Activated T-helper 1 cell treated with Interleukin-2 at 50 U/mL for 16 hours (primary cell): ENCODE measurements at regions not wholly inside any gene's neighbourhood (a gene's known extent, or its start where the extent isn't known, plus 50 kb on each side); places are given as distances from the start of the nearest gene placed in this dataset.
"Not testable (repeated sequence)": the region's sequence is repeated elsewhere in the genome, so short reads cannot be mapped to it uniquely, and the experiment has no call there.

Experiments
- DNase-seq: peaks from one replicate; pipeline ENCODE4 v3.0.0-alpha.2; 2020; ENCODE audit warnings: low read depth

DNA sequence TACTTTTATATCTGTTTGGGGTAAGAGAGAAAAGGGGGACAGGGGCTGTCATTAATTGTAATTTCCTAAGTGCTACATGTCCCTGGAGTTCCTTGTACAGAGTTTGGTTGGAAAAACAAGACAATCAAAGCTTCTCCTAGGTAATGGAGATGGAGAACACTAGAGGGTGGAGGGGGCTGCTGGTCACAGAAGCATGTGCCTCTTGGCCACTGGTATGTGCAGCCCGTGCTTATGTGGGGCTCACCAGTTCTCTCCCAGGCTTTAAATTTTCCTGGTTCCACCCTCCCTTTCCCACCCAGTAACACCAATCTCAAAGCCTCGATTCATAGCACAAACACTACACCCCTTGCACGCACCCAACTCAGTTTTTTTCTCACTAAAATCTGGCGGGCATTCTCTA is 165.6 kb downstream of the SAMD5 start:
- no peak for DNase-seq

DNA sequence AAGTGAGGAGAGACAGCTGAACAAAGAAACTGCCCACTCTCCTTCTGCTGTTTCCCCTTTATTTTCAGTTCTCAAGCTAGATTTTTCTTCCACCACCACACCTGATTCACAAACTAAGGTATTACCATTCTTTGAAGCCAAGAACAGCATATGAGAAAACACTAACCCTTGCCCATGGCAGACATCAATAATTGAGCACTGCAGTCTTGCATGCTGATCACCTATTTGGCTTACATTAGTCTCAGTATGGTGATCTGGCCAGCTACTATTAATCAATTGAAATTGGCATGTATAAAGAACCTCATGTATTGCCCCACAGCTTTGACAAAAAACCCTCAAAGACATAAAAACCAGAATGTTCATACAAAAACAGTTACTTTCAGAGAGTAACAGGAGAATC is 166.3 kb downstream of the SAMD5 start:
- no peak for DNase-seq

DNA sequence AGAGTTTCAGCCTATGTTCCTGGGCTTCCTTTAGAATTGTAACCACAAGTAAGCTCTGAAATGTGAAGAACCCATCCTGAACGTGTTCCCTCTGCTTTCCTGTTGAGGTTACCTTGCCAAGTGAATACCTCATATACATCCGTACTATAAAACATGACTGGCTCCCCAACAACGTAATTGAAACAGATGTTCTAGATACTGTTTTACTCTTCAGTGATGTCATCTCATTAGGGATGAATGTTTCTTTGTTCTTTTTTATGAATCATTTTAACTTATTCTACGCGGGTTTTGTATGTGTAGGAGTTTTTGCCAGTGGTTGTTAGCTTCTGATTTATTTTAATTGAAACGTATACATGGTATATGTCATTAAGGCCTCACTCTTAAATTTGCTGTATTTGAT is 166.8 kb downstream of the SAMD5 start:
- DNase-seq = no peak

DNA sequence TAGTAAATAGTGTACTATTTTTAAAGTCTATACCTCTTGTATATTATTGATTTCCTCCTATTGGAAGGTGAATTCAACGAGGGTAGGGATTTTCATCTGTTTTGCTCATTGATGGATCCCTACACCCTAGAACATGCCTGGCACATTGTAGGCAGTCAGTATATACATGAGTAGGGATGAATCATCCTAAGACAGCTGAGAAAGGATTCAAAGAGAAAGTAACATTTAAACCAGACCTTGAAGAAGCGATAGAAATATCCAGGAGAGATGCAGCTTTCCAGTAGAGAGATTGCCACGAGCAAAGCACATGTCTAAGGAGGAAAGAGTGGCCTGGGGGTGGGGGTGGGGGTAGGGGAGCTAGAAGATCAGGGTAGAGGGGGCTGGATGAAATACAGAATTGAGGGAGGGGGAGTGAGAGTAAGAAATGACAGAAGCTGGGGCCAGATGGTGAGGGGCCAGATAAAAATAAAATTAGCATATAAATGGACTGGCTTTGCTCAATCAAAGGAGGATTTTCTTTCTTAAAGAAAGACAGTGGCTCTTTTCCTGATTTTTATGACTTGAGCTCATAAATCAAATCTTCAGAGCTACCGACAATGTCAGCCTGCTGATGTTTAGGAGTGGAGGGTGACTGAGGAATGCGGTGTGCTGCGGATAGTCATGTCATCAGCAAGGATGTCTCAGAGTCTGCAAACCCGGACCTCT is 168.2 kb downstream of the SAMD5 start:
- DNase-seq = no peak

DNA sequence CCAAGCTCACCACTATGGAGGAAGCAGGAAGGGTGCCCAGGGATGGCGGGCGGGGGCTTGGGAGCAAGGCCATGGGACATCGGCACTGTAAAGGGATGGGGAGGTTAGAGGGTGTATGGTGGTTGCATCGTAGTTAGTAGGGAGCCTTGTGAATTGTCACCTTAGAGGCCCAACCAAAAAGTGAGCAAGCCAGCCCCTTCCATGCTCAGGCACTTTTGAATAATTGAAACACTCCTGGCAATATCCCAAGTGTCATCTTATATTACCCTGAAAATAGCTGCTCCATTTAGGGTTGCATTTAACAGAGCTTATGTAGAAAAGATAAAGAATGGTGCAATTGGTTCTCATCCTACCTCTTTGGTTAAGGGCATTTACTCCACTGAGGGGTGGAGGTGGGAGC is 169.2 kb downstream of the SAMD5 start:
- no peak for DNase-seq

DNA sequence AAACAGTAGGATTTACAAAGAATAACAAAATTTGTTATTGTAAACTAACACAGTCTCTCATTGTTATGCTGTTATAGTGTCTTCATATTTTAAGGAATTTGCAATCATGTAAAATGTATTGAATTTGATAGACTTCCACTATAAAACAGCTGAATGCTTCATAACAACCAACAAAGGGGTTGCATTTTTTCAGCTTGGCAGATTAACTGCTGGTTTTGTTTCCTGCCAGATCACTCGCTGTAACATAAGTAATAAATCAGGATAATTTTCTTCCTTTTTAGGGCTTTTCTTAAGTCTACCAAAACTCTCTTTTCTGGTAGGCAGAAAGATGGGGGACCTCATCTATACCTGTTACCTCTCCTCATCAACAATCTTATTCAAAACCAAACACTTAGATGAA is 169.8 kb downstream of the SAMD5 start:
- DNase-seq = no peak

DNA sequence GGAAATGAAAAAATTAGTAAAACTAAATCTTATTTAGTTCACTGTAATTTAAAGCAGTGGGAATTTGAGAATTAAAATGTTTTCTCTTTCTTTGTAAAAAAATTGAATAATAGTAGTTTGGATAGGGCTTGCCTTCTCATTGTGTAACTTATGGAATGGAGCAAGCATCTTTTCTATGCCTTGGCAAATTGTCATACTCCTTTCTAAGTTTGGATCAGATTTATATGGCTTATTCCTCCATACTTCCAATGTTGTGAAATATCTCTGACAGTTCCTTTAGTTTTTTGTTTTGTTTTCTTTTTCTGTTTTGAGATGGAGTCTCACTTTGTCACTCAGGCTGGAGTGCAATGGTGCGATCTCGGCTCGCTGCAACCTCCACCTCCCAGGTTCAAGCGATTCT is 176.4 kb downstream of the SAMD5 start:
- DNase-seq = no peak

DNA sequence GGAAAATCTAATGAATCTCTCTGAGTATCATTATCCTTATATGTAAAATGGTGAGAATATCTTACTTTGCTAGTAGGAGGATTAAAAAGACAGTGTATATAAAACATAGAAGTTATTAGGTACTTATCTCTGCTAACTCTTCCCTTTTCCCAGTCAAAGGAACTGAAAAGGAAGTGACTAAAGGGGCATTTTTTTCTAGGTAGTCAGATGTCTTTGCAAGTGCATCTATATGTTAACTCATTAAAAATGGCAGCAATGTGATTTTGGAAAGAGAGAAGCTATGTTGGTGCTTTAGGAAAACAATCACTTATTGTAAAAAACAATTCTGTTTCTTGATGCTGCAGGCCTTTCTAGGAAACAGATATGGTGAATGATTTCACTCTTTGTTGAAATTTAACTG is 180.9 kb downstream of the SAMD5 start:
- no peak for DNase-seq

DNA sequence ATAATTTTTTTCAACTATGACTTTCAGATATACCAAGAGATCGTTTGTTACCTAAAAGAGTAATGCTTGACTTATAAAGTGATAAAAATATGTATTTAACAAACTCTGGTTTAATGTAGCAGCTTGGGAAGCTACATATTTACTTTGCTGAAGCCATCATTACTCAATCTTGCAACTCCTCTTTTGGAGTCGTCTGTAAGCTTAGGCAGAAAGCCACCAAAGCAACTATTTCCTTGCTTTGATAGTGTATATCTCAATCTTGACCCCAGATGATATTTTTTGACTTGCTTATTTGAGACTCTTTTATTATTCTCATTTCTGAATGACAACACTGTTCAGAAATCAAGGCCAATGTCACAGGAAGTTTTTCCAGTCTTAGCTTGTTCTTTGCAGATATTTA is 183.0 kb downstream of the SAMD5 start:
- DNase-seq = no peak

DNA sequence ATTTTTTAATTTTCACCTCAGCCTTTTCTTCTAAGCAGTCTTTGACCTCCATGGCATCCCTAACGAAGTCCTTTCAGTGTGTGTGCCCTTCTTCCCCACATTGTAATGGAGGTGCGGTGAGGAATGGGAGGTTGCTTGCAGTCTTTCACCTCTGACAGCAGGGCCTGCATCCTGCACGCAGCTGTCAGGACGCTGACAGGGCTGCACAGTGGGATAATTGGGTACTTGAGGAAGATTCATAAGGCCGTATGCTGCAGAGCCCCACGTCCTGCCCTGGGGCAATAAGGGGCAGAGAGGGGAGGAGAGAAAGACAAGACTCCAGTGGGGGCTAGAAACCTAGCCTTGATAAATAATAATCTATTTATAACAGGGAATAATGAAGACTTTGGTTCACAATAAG is 184.7 kb downstream of the SAMD5 start:
- DNase-seq = no peak

DNA sequence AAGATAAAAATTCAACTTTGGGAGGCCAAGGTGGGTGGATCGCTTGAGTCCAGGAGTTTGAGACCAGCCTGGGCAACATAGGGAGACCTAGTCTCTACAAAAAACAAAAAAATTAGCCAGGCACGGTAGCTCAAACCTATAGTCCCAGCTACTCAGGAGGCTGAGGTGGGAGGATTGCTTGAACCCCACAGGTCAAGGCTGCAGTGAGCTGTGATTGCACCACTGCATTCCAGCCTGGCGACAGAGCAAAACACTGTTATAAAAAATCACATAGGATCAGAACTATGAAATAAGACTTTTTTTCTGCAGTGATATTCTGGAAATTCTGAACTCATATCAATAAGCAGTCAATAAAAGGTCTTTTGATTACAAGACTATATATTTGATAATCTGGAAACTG is 186.1 kb downstream of the SAMD5 start:
- DNase-seq = not testable (repeated sequence)

DNA sequence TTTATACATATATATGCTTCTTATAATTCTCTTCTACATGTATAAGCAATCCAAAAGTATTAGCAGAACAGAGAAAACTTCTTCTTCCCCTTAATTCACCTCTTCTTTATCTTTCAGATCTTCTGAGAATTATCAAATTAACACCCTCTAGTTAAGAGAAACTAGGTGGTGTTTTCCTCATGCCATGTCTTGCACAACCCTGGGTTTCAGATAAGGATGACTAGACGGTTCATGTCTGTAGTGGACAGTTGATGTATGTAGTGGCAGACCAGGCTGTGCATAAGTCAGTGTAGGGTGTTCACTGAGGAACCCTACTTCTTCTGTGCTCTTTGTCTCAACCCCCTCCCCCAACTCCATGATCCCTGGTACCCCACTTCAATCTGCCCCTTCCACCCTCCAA is 187.3 kb downstream of the SAMD5 start:
- no peak for DNase-seq

DNA sequence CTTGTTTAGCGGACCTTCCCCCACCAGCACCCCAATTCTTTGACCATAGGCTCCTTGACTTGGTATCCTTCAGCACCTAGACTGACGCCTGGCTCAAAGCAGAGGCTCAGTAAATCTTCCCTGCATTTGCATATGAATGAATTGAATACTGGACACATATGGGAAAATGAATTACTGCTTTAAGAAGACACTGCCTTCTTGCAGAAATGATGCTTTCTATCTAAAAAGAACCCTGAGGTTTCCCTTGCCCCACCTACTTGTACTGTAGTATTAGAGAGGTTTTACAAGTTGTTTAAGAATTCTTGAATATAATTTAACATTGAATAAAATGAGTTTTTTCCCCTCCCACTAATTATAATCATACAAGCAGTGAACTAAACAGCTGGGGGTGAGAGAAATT is 190.7 kb downstream of the SAMD5 start:
- DNase-seq = no peak

DNA sequence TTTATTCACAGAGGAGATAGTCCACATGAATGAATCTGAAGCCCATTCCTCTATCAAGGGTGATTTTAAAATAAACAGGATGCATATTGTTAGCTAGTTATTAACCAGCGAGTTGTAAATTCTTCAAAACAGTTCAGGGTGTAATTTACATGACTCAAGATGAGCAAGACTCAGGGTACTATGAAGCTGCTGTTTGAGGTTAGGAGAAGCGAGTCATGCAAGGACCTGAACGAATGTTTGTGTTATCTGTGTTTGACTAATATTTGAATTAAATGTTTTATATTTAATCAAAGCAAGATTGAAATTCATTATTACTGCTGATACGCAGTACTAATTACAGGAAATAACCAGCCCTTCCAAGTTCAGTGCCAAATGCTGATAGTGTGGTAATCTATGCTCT is 191.1 kb downstream of the SAMD5 start:
- DNase-seq = no peak

DNA sequence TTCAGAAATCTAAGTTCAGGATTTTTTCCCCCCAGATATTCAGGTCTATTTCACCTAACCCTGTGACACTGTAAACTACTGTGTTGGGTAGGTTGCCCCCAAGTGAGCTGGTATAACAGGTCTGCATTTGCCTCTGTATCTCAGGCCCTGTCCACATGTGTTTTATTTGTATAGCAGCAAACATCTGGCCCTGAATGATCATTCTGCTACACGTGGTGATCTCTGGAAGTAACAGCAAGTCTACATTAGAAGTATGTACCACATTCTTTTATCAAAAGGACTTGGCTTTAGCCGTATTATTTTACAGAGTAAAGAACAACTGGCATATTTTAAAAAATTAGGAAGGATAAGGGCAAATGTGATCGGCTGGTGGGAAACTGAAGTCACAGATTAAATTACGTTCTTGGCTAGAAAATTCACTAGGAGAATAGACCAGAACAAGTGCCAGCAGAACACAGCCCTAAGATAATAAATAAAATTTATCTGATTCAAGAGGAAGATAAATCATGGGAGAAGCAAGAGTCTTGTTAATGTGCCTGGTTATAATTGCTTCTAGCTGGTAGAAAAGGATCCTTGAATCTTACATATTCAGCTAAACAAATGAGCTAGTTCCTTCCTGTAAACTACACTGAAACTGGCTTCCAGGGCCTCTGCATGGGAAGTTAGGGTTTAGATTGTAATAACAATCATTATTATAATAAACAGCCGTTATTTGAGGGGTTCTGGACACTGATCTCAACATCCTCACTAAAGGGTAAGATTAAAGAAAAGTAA is 192.1 kb downstream of the SAMD5 start:
- no peak for DNase-seq

DNA sequence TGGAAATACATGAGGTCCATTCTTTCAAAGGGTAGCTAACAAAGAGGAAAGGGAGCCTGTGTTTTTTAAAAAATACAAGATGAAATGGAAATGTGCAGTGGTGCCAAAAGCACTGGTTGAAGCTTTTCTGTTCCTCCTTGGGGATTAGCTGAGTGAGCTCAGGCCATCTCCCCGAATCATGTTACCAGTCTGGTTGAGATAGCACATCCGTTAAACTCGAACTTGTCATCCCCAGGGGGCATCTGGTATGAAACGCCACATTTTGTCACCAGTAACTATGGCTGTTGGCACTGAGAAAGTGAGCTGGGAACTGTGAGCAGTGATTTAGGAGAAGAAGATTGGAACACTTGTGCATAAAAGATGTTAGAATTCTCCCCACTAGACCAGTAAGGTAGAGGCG is 196.2 kb downstream of the SAMD5 start:
- no peak for DNase-seq

DNA sequence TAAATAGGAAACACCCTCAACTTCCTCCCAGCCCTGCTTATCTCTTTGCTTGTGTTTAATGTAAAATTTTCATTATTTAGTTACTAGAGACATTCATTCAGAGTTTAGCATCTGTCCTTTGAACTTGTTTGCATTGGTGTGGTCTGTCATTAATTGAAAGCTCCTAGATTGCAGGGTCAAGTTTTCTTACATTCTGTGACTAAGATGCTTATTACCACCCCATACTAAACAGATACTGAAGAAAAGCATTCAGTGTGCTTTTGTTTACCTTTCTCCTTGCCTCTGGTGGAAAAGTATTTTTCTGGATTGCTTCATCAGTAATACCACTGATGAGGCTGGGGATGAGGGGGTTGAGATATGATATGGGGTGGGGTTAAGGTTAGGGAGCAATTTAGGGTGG is 199.0 kb downstream of the SAMD5 start:
- DNase-seq = no peak

DNA sequence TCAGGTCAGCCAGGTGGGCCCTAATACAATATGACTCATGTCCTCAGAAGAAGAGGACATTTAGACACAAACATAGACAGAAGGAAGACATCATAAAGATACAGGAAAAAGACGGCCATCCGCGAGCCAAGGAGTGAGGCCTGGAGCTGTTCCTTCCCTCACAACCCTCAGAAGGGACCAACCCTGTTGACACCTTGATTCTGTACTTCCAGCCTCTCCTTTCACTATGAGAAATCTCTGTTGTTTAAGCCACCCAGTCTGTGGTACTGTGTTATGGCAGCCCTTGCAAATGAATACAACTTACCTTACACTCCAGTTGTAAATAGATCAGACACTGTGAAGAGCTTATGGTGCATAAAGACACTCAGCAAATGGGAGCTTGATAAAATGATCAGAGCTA is 199.7 kb downstream of the SAMD5 start:
- no peak for DNase-seq

DNA sequence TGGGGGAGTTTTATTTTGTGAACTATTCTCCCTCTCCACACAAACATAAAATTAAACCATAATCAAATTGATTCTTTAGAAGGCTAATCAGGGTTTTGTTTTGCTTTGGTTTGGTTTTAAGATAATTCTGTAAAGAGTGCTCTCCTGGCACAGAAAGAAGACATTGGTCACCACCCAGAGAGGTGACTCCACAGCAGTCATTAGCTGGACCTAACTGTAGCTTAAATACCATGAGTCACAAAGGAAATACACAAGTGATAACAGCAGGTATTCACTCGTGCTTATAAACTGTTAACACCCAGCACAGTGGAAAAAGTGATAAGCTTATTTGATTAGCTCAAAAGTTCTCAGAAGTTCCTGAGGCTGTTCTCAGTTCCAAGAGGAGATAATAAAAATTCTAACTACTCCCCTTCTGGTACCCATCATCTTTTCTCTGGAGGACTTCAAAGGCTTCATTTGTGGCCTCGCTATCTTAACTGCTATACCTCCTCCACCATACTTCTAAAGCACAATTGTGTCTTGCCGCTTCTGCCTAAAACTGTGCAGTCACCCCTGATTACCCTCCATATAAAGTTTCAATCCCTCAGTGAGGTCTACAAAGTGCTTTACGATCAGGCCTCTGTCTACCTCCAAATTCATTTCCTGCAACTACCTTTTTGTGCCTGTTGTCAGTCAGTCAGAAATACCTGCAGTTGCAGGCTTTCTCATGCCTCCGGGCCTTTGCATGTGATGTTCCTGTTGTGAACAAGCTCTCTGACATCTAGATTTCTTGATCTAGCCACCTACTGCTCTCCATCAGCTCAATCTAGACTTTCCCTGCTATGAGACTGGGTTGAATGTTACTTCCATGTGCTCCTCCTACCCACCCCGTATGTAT is 201.1 kb downstream of the SAMD5 start:
- no peak for DNase-seq

DNA sequence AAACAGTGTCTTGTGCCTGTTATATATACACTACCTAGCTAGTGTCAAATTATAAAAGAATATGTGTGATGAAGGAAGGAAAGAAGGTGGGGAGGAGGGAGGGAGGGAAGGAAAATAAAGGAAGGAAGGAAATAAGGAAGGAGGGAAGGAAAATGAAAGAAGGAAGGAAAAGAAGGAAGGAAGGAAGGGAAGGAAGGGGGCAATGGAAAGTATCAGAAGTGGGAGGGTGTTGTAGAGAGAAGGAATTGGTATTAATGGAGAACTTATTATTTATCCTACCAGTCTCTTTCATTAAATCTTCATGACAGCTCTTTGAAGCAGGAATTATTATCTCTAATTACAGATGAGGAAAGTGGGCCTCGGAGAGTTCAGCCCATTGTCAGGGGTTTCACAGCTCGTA is 202.4 kb downstream of the SAMD5 start:
- DNase-seq = no peak

DNA sequence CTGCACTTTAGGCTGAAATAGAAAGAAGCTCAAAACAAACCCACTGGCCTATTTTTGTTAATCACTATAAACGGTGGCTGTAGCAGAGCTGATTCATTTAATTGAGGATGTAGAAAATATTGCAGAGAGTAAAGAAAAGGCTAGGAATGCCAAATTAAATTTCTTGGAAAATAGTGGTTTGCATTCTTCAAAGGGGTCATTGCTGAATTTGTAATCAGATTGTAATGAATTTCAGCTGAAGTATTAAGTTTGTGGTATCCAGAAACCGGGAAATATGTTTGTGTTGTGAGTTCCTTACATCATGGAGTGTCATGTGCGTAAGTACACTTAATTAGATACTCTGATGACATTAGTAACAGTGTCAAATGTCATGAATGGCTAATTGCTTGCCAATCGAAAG is 203.0 kb downstream of the SAMD5 start:
- no peak for DNase-seq

DNA sequence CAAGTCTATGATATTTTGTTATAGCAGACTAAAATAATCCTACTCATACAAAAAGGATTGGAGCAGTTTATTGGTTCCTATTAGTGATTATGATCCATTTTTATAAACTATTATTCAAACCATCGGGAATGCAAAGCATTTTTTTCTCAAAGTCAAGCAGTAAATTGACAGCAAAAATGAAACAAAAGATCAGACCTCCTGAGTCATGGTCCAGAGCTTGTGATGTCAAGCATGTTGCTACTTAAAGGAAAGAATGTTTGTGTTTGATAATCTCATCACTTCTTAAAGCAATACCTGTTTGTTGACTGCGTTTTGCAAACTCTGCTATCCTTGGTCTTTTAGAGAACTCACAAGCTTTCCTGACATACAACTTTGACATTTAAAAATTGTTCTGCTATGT is 204.4 kb downstream of the SAMD5 start:
- DNase-seq = no peak

DNA sequence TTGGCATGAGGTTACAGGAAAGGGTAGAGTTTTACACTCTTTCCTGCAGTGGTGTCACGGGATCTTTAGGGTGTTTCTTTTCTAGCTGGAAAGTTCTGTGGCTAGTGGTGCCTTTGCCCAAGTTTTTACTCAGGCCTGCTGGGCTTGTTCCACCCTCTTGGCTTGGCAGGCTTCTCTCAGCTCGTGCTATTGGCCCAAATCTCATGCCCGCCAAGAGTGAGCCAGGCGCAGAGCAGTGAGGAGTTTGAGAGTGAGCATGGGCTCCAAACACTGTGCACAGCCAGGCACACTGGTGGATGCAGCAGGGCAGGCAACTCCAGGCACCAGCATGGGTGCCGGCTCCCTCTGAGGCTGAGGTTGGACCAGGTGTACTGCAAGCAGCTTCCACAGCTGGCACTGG is 206.5 kb downstream of the SAMD5 start:
- DNase-seq = no peak
